H1 (cell line): ENCODE measurements at regions not wholly inside any gene's neighbourhood (a gene's known extent, or its start where the extent isn't known, plus 50 kb on each side); places are given as distances from the start of the nearest gene placed in this dataset.

ENCODE experiments used
- CTCF ChIA-PET: fragments of 300-600 bp; sonication (Branson Sonifier 250); formaldehyde crosslinking; loops from one replicate; lab custom pipeline; 2021; ENCODE audit not compliant: partially characterized antibody; lab: Charles Lee
- POLR2A ChIA-PET: fragments of 300-600 bp; sonication (Branson Sonifier 250); formaldehyde crosslinking; loops from one replicate; lab custom pipeline; 2021; ENCODE audit warnings: inconsistent platforms; ENCODE audit not compliant: partially characterized antibody; lab: Charles Lee
- DNase-seq, 2 experiments: peaks; one replicate each; pipeline versions ENCODE4 v3.0.0 to v3.0.0-alpha.2; 2010 to 2022; ENCODE audit warnings: low spot score in 2 of 2, low read depth in 1 of 2, mixed read lengths in 1 of 2
- FAIRE-seq: peaks from 2 replicates; lab custom pipeline; 2011; peaks lifted over from hg19 to GRCh38; lab: Jason Lieb, UNC
- H2AFZ ChIP-seq: 2 replicates; pipeline ENCODE4 v1.8.1; 2012; ENCODE audit warnings: low read length, inconsistent platforms
- H2AK5ac ChIP-seq: 2 replicates; pipeline ENCODE4 v1.6.1; 2013; ENCODE audit warnings: low read depth, low read length
- H2BK120ac ChIP-seq: replicated peaks from 2 replicates; pipeline ENCODE3; 2013; ENCODE audit warnings: low read depth, low read length, inconsistent platforms
- H2BK12ac ChIP-seq: 2 replicates; pipeline ENCODE4 v1.6.1; 2013; ENCODE audit warnings: low read depth, low read length
- H2BK15ac ChIP-seq: 2 replicates; pipeline ENCODE4 v1.6.1; 2013; ENCODE audit warnings: low read length
- H2BK20ac ChIP-seq: 2 replicates; pipeline ENCODE4 v1.6.1; 2013; ENCODE audit warnings: low read length
- H2BK5ac ChIP-seq: 2 replicates; pipeline ENCODE4 v1.6.1; 2013; ENCODE audit warnings: low read depth, low read length
- H3K14ac ChIP-seq: 2 replicates; pipeline ENCODE4 v1.6.1; 2013; ENCODE audit warnings: inconsistent platforms; ENCODE audit not compliant: insufficient read length
- H3K18ac ChIP-seq: 2 replicates; pipeline ENCODE4 v1.6.1; 2013; ENCODE audit warnings: low read length; ENCODE audit errors: extremely low read depth
- H3K23ac ChIP-seq: 2 replicates; pipeline ENCODE4 v1.6.1; 2013; ENCODE audit warnings: inconsistent platforms; ENCODE audit not compliant: insufficient read length
- H3K23me2 ChIP-seq: 2 replicates; pipeline ENCODE4 v1.6.1; 2013; ENCODE audit warnings: low read depth, low read length
- H3K27ac ChIP-seq: 2 replicates; pipeline ENCODE4 v1.6.1; 2011; ENCODE audit warnings: low read depth, low read length, inconsistent platforms
- H3K27me3 ChIP-seq, 4 experiments: replicated peaks in 1 of 4; 1 replicate in 1 of 4; 2 replicates in 3 of 4; pipeline versions ENCODE4 v1.6.1 to v1.8.1; 2011 to 2013; ENCODE audit warnings: low read length in 3 of 4, mild to moderate bottlenecking in 3 of 4, inconsistent platforms in 2 of 4, mixed read lengths in 2 of 4, moderate library complexity in 1 of 4; ENCODE audit not compliant: control insufficient read depth in 3 of 4, insufficient read depth in 3 of 4; ENCODE audit errors: extremely low read depth in 1 of 4
- H3K36me3 ChIP-seq, 4 experiments: 2 replicates each; pipeline versions ENCODE4 v1.6.1 to v1.8.1; 2011 to 2013; ENCODE audit warnings: mild to moderate bottlenecking in 4 of 4, low read length in 3 of 4, moderate library complexity in 2 of 4, control low read depth in 1 of 4, inconsistent platforms in 1 of 4; ENCODE audit not compliant: insufficient read depth in 4 of 4, control insufficient read depth in 2 of 4
- H3K4ac ChIP-seq: replicated peaks from 2 replicates; pipeline ENCODE3; 2013; ENCODE audit warnings: low read length, low read depth, mixed read lengths, inconsistent platforms; ENCODE audit not compliant: insufficient read length
- H3K4me1 ChIP-seq, 4 experiments: replicated peaks in 1 of 4; 1 replicate in 1 of 4; 2 replicates in 3 of 4; pipeline versions ENCODE4 v1.6.1 to v1.8.1; 2011 to 2013; ENCODE audit warnings: low read length in 3 of 4, inconsistent platforms in 2 of 4, mixed read lengths in 1 of 4; ENCODE audit not compliant: insufficient read depth in 4 of 4, control insufficient read depth in 3 of 4
- H3K4me2 ChIP-seq, 2 experiments: 2 replicates each; pipeline versions ENCODE4 v1.6.1 to v1.8.1; 2011 to 2013; ENCODE audit warnings: low read depth in 2 of 2, low read length in 2 of 2, control low read depth in 1 of 2, inconsistent platforms in 1 of 2, mild to moderate bottlenecking in 1 of 2; ENCODE audit not compliant: insufficient read depth in 1 of 2
- H3K4me3 ChIP-seq, 4 experiments: fragments of 200-600, 300-600 bp in 1 of 4; sonication (generic), shearing (Covaris generic), sonication (Bioruptor Twin) in 1 of 4; 2 replicates each; pipeline versions ENCODE4 v1.5.1 to v1.8.1; 2011 to 2016; ENCODE audit warnings: low read length in 4 of 4, low read depth in 3 of 4, control low read depth in 2 of 4, inconsistent platforms in 2 of 4, mild to moderate bottlenecking in 2 of 4, mixed read lengths in 1 of 4, moderate library complexity in 1 of 4; ENCODE audit not compliant: insufficient read depth in 2 of 4; ENCODE audit errors: extremely low read depth in 1 of 4
- H3K56ac ChIP-seq: replicated peaks from 2 replicates; pipeline ENCODE3; 2013; ENCODE audit warnings: low read depth, mild to moderate bottlenecking, mixed read lengths, low read length, inconsistent platforms; ENCODE audit not compliant: insufficient read length
- H3K79me1 ChIP-seq: 2 replicates; pipeline ENCODE4 v1.6.1; 2013; ENCODE audit warnings: low read depth, low read length, control low read depth
- H3K79me2 ChIP-seq, 2 experiments: 2 replicates each; pipeline versions ENCODE4 v1.6.1 to v1.8.1; 2012 to 2013; ENCODE audit warnings: low read length in 2 of 2, mild to moderate bottlenecking in 2 of 2, inconsistent platforms in 1 of 2; ENCODE audit not compliant: insufficient read depth in 2 of 2, control insufficient read depth in 1 of 2
- H3K9ac ChIP-seq, 4 experiments: replicated peaks in 1 of 4; 1 replicate in 1 of 4; 2 replicates in 3 of 4; pipeline versions ENCODE4 v1.6.1 to v1.8.1; 2011 to 2013; ENCODE audit warnings: low read depth in 3 of 4, low read length in 3 of 4, control low read depth in 2 of 4, mild to moderate bottlenecking in 2 of 4, moderate library complexity in 2 of 4, inconsistent platforms in 1 of 4; ENCODE audit errors: extremely low read depth in 1 of 4
- H3K9me3 ChIP-seq, 2 experiments: 2 replicates each; pipeline versions ENCODE4 v1.6.1 to v1.8.1; 2012 to 2013; ENCODE audit warnings: mild to moderate bottlenecking in 2 of 2, moderate library complexity in 2 of 2, control low read depth in 1 of 2, inconsistent platforms in 1 of 2, low read depth in 1 of 2, low read length in 1 of 2, mixed read lengths in 1 of 2; ENCODE audit not compliant: insufficient read depth in 2 of 2
- H4K20me1 ChIP-seq, 2 experiments: replicated peaks in 1 of 2; 2 replicates each; pipeline versions ENCODE3 to v1.8.1; 2011 to 2013; ENCODE audit warnings: inconsistent platforms in 2 of 2, low read length in 2 of 2, mild to moderate bottlenecking in 1 of 2; ENCODE audit not compliant: insufficient read depth in 2 of 2, control insufficient read depth in 1 of 2
- H4K5ac ChIP-seq: 2 replicates; pipeline ENCODE4 v1.6.1; 2013; ENCODE audit warnings: low read length, low read depth, mixed read lengths, inconsistent platforms; ENCODE audit not compliant: insufficient read length
- H4K8ac ChIP-seq: 2 replicates; pipeline ENCODE4 v1.8.0; 2013; ENCODE audit warnings: mild to moderate bottlenecking, moderate library complexity, low read length, inconsistent platforms; ENCODE audit not compliant: insufficient read depth; ENCODE audit errors: extremely low read depth
- H4K91ac ChIP-seq: replicated peaks from 2 replicates; pipeline ENCODE3; 2013; ENCODE audit warnings: low read length, mixed read lengths, inconsistent platforms; ENCODE audit not compliant: insufficient read length
- CHD2 ChIP-seq: IDR thresholded peaks from 2 replicates; pipeline ENCODE4 v1.6.1; 2012; ENCODE audit warnings: low read length, improper control_type of control experiment
- CTCF ChIP-seq, 3 experiments: IDR thresholded peaks; 1 replicate in 2 of 3; 2 replicates in 1 of 3; pipeline versions ENCODE4 v1.5.1 to v1.6.1; 2011; ENCODE audit warnings: low read length in 3 of 3, mild to moderate bottlenecking in 3 of 3, inconsistent platforms in 2 of 3, low read depth in 1 of 3, moderate library complexity in 1 of 3; ENCODE audit not compliant: insufficient read depth in 1 of 3; ENCODE audit errors: control extremely low read depth in 1 of 3
- EGR1 ChIP-seq: IDR thresholded peaks from 2 replicates; pipeline ENCODE4 v1.6.1; 2011; ENCODE audit warnings: low read depth, low read length, borderline replicate concordance
- HDAC2 ChIP-seq, 2 experiments: fragments of 300-600 bp in 1 of 2; sonication (generic) in 1 of 2; IDR thresholded peaks; 2 replicates each; pipeline ENCODE4 v1.6.1; 2011 to 2012; ENCODE audit warnings: low read depth in 2 of 2, low read length in 2 of 2, mild to moderate bottlenecking in 2 of 2, moderate library complexity in 2 of 2, borderline replicate concordance in 1 of 2, inconsistent platforms in 1 of 2
- JUND ChIP-seq: IDR thresholded peaks from 2 replicates; pipeline ENCODE4 v1.6.1; 2011; ENCODE audit warnings: mild to moderate bottlenecking, improper control_type of control experiment, low read length
- MAX ChIP-seq: IDR thresholded peaks from 2 replicates; pipeline ENCODE4 v1.6.1; 2012; ENCODE audit warnings: inconsistent platforms
- SIX5 ChIP-seq: IDR thresholded peaks from 2 replicates; pipeline ENCODE4 v1.6.1; 2011; ENCODE audit warnings: mild to moderate bottlenecking, low read depth, low read length
- TAF7 ChIP-seq: optimal IDR thresholded peaks from 2 replicates; pipeline ENCODE3; 2011; ENCODE audit warnings: low read depth, mild to moderate bottlenecking, inconsistent platforms, low read length, moderate library complexity, borderline replicate concordance
- TEAD4 ChIP-seq: IDR thresholded peaks from 2 replicates; pipeline ENCODE4 v1.6.1; 2012; ENCODE audit warnings: low read depth, low read length, inconsistent platforms, mixed read lengths
- WGBS, 2 experiments: shearing (Covaris generic) in 1 of 2; methylation state at CpG; one replicate each; pipeline versions ENCODE4 v1.1.6 to v1.1.7; 2013 to 2015; ENCODE audit warnings: low lambda C conversion rate in 2 of 2, mixed read lengths in 2 of 2, inconsistent platforms in 1 of 2, low coverage in 1 of 2, missing lambda C conversion rate in 1 of 2; ENCODE audit not compliant: insufficient replicate concordance in 2 of 2, insufficient coverage in 1 of 2, insufficient read length in 1 of 2; ENCODE audit errors: extremely low coverage in 1 of 2, missing lambda C conversion rate in 1 of 2; 5-methylcytosine and 5-hydroxymethylcytosine counted together

DNA sequence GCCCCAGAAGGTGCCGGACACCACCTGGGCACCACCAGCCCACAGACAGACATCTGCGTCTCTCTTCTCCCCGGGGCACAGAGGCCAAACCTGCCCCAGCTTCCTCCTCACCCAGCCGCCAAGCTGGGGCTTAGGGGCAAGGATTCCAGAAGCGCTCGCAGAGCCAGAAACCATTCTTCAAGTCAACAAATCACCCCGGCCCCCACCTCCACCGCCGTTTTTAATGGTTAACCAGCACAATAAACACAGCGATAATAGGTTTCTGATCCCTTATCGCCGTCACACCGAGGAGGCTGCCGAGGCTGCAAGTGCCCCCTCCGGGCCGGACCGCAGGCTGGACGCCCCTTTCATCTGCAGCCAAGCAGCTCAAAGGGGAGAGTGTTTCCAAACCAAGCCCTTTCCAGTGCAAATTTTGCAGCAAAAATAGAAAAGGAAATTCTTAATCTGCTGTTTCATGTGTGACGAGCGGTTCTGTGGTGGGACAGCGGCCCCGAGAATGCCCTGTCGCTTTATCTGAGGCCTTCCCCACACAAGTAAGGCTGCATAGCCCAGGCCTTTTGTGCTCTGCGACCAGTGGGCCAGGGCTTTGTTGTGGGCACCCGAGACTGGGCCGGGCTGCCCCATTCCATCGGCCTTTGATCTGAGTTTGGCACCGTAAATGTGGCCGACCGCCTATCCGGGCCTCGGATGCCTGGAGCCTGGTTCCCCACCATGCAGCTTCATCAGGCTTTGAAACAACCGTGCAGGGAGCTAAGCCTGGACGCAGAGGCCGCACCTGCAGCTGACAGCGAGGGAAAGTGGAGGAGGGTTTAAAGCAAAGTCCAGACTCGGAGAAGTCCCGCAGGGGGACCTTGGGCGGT is 83.2 kb downstream of the FOXL3 start:
- FAIRE-seq: no peak
- Histone ChIP-seq H3K4me2 (no peak overlapping the region), H3K4ac (no peak overlapping the region), H2BK12ac (no peak overlapping the region), H3K14ac (no peak overlapping the region), H3K23me2 (no peaks in the 10 kb centered on the region), H2BK120ac (no peak overlapping the region), H3K4me3 (no peak overlapping the region), H3K4me1 (peaks cover 0 to 18% (median 5%) of the 10 kb centered on the region in 4 experiments; a peak in 4 of 7 replicates), H4K5ac (no peak overlapping the region), H3K18ac (no peak overlapping the region; the same call in 1 of the 2 replicates), H2AFZ (no peak overlapping the region; the same call in 1 of the 2 replicates), H2BK5ac (no peak overlapping the region), H3K23ac (no peak overlapping the region), H3K56ac (no peak overlapping the region), H4K91ac (no peak overlapping the region), H3K79me2 (no peaks in the 10 kb centered on the region), H3K9ac (no peak overlapping the region; a peak in 1 of 7 replicates), H2BK20ac (no peak overlapping the region), H4K8ac (peak overlapping the region; percentile 59), H2BK15ac (no peak overlapping the region), H3K36me3 (no peaks in the 10 kb centered on the region), H3K9me3 (no peaks in the 10 kb centered on the region), H3K79me1 (no peaks in the 10 kb centered on the region), H4K20me1 (no peaks in the 10 kb centered on the region), H2AK5ac (no peak overlapping the region), H3K27me3 (no peaks in the 10 kb centered on the region; a peak in 3 of 7 replicates), H3K27ac (no peak overlapping the region)
- peak in 1 of 2 experiments; percentile 51 for DNase-seq
- WGBS, 2 experiments: 79% methylated on average over 37 of the region's 39 CpGs; no CpG with 5 or more reads in 1 of the 2 experiments
- ChIA-PET CTCF (no interaction called here), POLR2A (interaction anchor here (0.9 to 1.2 kb wide), 2 partner anchors 10 to 83 kb away, joined by 3 to 5 read pairs; partner anchors contain the start of gene FOXL3)
- no peak for TF ChIP-seq MAX
- no peak for TF ChIP-seq HDAC2 (IDR thresholded peaks at IDR 0.05; ENCODE audit: borderline replicate concordance in 1 of 2, low read depth in 2 of 2, low read length in 2 of 2)
- no peak for TF ChIP-seq EGR1
- no peak for TF ChIP-seq JUND
- TF ChIP-seq SIX5: no peak
- TF ChIP-seq CTCF (IDR thresholded peaks at IDR 0.05; ENCODE audit: control extremely low read depth in 1 of 3, insufficient read depth in 1 of 3, low read depth in 1 of 3, low read length in 3 of 3): no peak
- no peak for TF ChIP-seq TAF7
- no peak for TF ChIP-seq TEAD4
- no peak for TF ChIP-seq CHD2
